ENCODE measurements at regions not wholly inside any gene's neighbourhood (a gene's known extent, or its start where the extent isn't known, plus 50 kb on each side); places are given as distances from the start of the nearest gene placed in this dataset.

- no peak for TF ChIP-seq TCF3 (IDR thresholded peaks at IDR 0.05; ENCODE audit: borderline replicate concordance, insufficient read depth, low read depth, low read length)
- TF ChIP-seq ZBTB40 (IDR thresholded peaks at IDR 0.05; ENCODE audit: borderline replicate concordance) = no peak
- TF ChIP-seq BCL3 (IDR thresholded peaks at IDR 0.05; ENCODE audit: borderline replicate concordance, insufficient read depth, low read depth, low read length, poor library complexity, severe bottlenecking) = no peak
- no peak for TF ChIP-seq RB1 (IDR thresholded peaks at IDR 0.05; ENCODE audit: borderline replicate concordance)
- TF ChIP-seq RELB (IDR thresholded peaks at IDR 0.05; ENCODE audit: low read depth) = no peak
These were observed 167.5 kb upstream of the FREM2 start (continued) for GRCh38 chr13:38519229-38519911.

Measured in GM12878 (cell line).